GM19239 (cell line): ENCODE measurements at regions not wholly inside any gene's neighbourhood (a gene's known extent, or its start where the extent isn't known, plus 50 kb on each side); places are given as distances from the start of the nearest gene placed in this dataset.

Experiments
- DNase-seq: peaks from one replicate; pipeline ENCODE4 v3.0.0; 2011; ENCODE audit warnings: low spot score; ENCODE audit not compliant: insufficient read length
- FAIRE-seq: peaks from 2 replicates; lab custom pipeline; 2011; peaks lifted over from hg19 to GRCh38; lab: Jason Lieb, UNC

GRCh38 chr7:148472406-148472805 lies 118.2 kb upstream of the C7orf33 start:
- FAIRE-seq (no peak), DNase-seq (no peak)

GRCh38 chr7:148473703-148474480 lies 116.7 kb upstream of the C7orf33 start:
- FAIRE-seq: no peak
- DNase-seq: no peak

- no peak for FAIRE-seq
Observed at GRCh38 chr7:148474481-148475025, 116.0 kb upstream of the C7orf33 start.

GRCh38 chr7:148478551-148478950 lies 112.0 kb upstream of the C7orf33 start:
- DNase-seq (no peak), FAIRE-seq (no peak)

More at GRCh38 chr7:148474481-148475025, 116.0 kb upstream of the C7orf33 start:
- no peak for DNase-seq

GRCh38 chr7:148480479-148481146 lies 110.0 kb upstream of the C7orf33 start:
- FAIRE-seq: no peak
- DNase-seq: no peak

GRCh38 chr7:148481147-148481526 lies 109.4 kb upstream of the C7orf33 start:
- FAIRE-seq (no peak), DNase-seq (no peak)

- FAIRE-seq (no peak), DNase-seq (no peak)
Observed at GRCh38 chr7:148481971-148482626, 108.5 kb upstream of the C7orf33 start.

GRCh38 chr7:148483515-148484308 lies 106.9 kb upstream of the C7orf33 start:
- no peak for FAIRE-seq
- no peak for DNase-seq

- DNase-seq (no peak), FAIRE-seq (no peak)
Observed at GRCh38 chr7:148484486-148484885, 106.1 kb upstream of the C7orf33 start.

GRCh38 chr7:148485618-148486017 lies 104.9 kb upstream of the C7orf33 start:
- no peak for DNase-seq
- no peak for FAIRE-seq

- FAIRE-seq: no peak
- DNase-seq: no peak
Observed at GRCh38 chr7:148486937-148487336, 103.6 kb upstream of the C7orf33 start.

- no peak for DNase-seq
Observed at GRCh38 chr7:148487912-148488311, 102.7 kb upstream of the C7orf33 start.

GRCh38 chr7:148489678-148490077 lies 100.9 kb upstream of the C7orf33 start:
- DNase-seq: no peak
- no peak for FAIRE-seq

More at GRCh38 chr7:148487912-148488311, 102.7 kb upstream of the C7orf33 start:
- FAIRE-seq: no peak

GRCh38 chr7:148492157-148492860 lies 98.3 kb upstream of the C7orf33 start:
- FAIRE-seq (no peak), DNase-seq (no peak)

- DNase-seq: no peak
- no peak for FAIRE-seq
Observed at GRCh38 chr7:148495605-148496004, 95.0 kb upstream of the C7orf33 start.

- DNase-seq (no peak), FAIRE-seq (no peak)
Observed at GRCh38 chr7:148500978-148501377, 89.6 kb upstream of the C7orf33 start.

GRCh38 chr7:148503900-148504487 lies 86.6 kb upstream of the C7orf33 start:
- DNase-seq: no peak
- peak; percentile 65 for FAIRE-seq

GRCh38 chr7:148505645-148506375 lies 84.8 kb upstream of the C7orf33 start:
- no peak for FAIRE-seq

More at GRCh38 chr7:148505645-148506375, 84.8 kb upstream of the C7orf33 start:
- DNase-seq: no peak
